ENCODE measurements at regions not wholly inside any gene's neighbourhood (a gene's known extent, or its start where the extent isn't known, plus 50 kb on each side); places are given as distances from the start of the nearest gene placed in this dataset.

- H3K4me3 ChIP-seq (ENCODE audit: low read depth, low read length) = no peak overlapping the region
- no peak for DNase-seq (ENCODE audit: low read depth)
- no peaks in the 10 kb centered on the region for H3K36me3 ChIP-seq (ENCODE audit: control insufficient read depth, insufficient read depth, low read length)
- TF ChIP-seq CTCF (IDR thresholded peaks at IDR 0.05; ENCODE audit: insufficient read depth, low read length, poor library complexity, severe bottlenecking) = no peak
- H3K27me3 ChIP-seq (ENCODE audit: control insufficient read depth, insufficient read depth, low read length) = no peaks in the 10 kb centered on the region
Observed at GRCh38 chr21:16584756-16585155, 855.0 kb downstream of the USP25 start.

- no peak overlapping the region for H3K4me3 ChIP-seq (ENCODE audit: low read depth, low read length)
- no peaks in the 10 kb centered on the region for H3K36me3 ChIP-seq (ENCODE audit: control insufficient read depth, insufficient read depth, low read length)
- no peak for TF ChIP-seq CTCF (IDR thresholded peaks at IDR 0.05; ENCODE audit: insufficient read depth, low read length, poor library complexity, severe bottlenecking)
- no peaks in the 10 kb centered on the region for H3K27me3 ChIP-seq (ENCODE audit: control insufficient read depth, insufficient read depth, low read length)
- DNase-seq (ENCODE audit: low read depth) = no peak
Observed at GRCh38 chr21:16585896-16586295, 856.1 kb downstream of the USP25 start.

DNA sequence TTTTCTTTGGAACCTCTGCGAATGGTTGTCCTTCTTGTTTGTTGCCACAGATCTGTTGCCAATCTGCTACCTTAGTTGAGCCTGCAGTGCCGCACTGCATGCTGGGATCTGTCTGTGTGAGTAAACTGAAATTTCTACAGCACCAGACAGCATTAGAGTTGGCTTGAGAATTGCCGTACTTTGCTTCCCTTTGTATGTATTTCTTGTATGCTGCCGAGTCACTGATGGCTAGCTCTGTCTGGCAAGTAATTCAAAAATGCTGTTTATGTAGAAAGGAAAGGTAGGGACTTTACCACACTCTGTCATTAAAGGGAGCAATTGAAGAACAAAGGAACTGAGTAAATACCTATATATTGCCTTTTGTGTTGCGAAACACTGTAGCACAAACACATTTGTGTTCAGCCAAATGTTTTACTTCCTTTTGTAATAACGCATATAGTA, 857.4 kb downstream of the USP25 start:
- no peaks in the 10 kb centered on the region for H3K27me3 ChIP-seq (ENCODE audit: control insufficient read depth, insufficient read depth, low read length)
- no peaks in the 10 kb centered on the region for H3K36me3 ChIP-seq (ENCODE audit: control insufficient read depth, insufficient read depth, low read length)
- DNase-seq (ENCODE audit: low read depth) = no peak
- no peak for TF ChIP-seq CTCF (IDR thresholded peaks at IDR 0.05; ENCODE audit: insufficient read depth, low read length, poor library complexity, severe bottlenecking)
- H3K4me3 ChIP-seq (ENCODE audit: low read depth, low read length) = no peak overlapping the region

DNA sequence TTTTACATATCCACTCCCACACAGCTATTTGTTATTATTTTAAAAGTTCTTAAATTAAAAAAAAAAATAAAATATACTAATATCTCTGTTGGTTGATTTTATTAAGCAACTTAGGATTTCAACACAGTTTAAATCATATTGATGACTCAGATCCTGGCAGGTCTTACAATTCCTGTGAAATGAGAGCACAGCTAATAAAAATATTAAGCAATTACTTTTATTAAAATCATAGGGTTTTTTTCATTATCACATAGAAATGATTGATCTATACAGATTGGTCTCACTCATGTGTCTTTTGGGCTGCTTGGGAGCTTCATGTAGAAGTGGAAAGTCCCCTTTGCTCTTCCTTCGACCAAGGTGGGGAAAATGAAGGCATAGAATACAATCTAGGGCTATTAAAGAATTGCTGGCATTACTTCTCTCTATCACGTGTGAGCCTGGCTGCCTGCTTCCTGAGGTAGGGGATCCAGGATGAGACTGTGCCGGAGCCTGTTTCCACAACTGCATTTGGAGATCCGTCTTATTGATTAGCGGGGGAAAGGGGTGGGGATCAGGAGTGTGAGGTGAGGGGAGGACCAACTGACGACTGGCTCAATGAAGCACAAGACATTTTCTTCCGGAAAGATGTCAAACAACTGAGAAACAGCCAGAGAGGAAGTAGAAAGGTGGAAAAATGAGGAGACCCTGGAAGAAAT, 858.0 kb downstream of the USP25 start:
- H3K36me3 ChIP-seq (ENCODE audit: control insufficient read depth, insufficient read depth, low read length) = no peaks in the 10 kb centered on the region
- H3K27me3 ChIP-seq (ENCODE audit: control insufficient read depth, insufficient read depth, low read length) = no peaks in the 10 kb centered on the region
- no peak for DNase-seq (ENCODE audit: low read depth)
- peak overlapping the region; percentile 19 for H3K4me3 ChIP-seq (ENCODE audit: low read depth, low read length)
- no peak for TF ChIP-seq CTCF (IDR thresholded peaks at IDR 0.05; ENCODE audit: insufficient read depth, low read length, poor library complexity, severe bottlenecking)

DNA sequence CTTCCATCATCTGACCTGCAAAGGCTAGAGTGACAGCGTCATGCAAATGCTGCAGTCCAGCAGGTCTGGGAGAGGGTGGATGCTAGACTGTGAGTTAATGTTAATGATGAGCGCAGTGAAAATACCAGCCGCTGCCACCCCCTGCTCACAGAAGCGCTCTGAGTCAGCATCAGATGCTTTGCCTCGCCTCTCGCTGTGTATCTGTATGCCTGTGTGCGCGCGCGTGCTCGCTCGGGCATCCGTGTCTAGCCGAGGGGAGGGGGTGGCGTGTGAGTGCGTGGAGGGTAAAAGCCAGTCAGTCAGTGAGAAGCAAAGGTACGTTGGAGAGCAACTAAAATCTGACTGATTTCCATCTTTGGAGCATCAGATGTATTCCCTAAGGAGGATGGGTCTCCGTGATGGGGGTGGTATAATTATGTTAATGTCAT, 858.7 kb downstream of the USP25 start:
- Histone ChIP-seq H3K4me3 (ENCODE audit: low read depth, low read length) (peak overlapping the region; percentile 19), H3K36me3 (ENCODE audit: control insufficient read depth, insufficient read depth, low read length) (no peaks in the 10 kb centered on the region), H3K27me3 (ENCODE audit: control insufficient read depth, insufficient read depth, low read length) (no peaks in the 10 kb centered on the region)
- TF ChIP-seq CTCF (IDR thresholded peaks at IDR 0.05; ENCODE audit: insufficient read depth, low read length, poor library complexity, severe bottlenecking) = no peak
- peak; percentile 70 for DNase-seq (ENCODE audit: low read depth)
